ENCODE measurements at regions not wholly inside any gene's neighbourhood (a gene's known extent, or its start where the extent isn't known, plus 50 kb on each side); places are given as distances from the start of the nearest gene placed in this dataset.

- no peak for DNase-seq (ENCODE audit: low read depth, low spot score)
- Histone ChIP-seq H4K20me1 (ENCODE audit: control insufficient read depth, insufficient read depth) (no peaks in the 10 kb centered on the region), H3K36me3 (ENCODE audit: control insufficient read depth in 2 of 2, insufficient read depth in 2 of 2, low read length in 1 of 2) (no peaks in the 10 kb centered on the region), H3K27ac (ENCODE audit: control insufficient read depth, insufficient read depth) (no peak overlapping the region), H3K9me3 (replicated peaks; ENCODE audit: control insufficient read depth, insufficient read depth, low read length) (no peaks in the 10 kb centered on the region), H3K27me3 (replicated peaks in 1 of 2; ENCODE audit: control insufficient read depth in 2 of 2, insufficient read depth in 2 of 2, low read length in 1 of 2) (no peaks in the 10 kb centered on the region), H3K9ac (ENCODE audit: control insufficient read depth, insufficient read depth, low read length) (no peak overlapping the region), H2AFZ (ENCODE audit: control insufficient read depth, low read depth, low read length) (no peak overlapping the region), H3K79me2 (ENCODE audit: control insufficient read depth, insufficient read depth, low read length) (no peaks in the 10 kb centered on the region), H3K4me1 (ENCODE audit: control insufficient read depth, insufficient read depth, low read length) (no peaks in the 10 kb centered on the region), H3K4me2 (ENCODE audit: control insufficient read depth, insufficient read depth) (no peak overlapping the region), H3K4me3 (no peak overlapping the region)
- ChIA-PET SMC1A (ENCODE audit: uncharacterized antibody, unreplicated experiment) (interaction anchor here (0.7 to 1.1 kb wide), 2 partner anchors 11 to 112 kb away, joined by 3 read pairs; no protein-coding TSS in a partner anchor), POLR2A (no interaction called here), RAD21 (ENCODE audit: unreplicated experiment) (interaction anchor here (0.6 kb wide), 1 partner anchor 131 kb away, joined by 3 read pairs; no protein-coding TSS in a partner anchor), CTCF (interaction anchor here (1.0 kb wide), 1 partner anchor 12 kb away, joined by 3 read pairs; no protein-coding TSS in a partner anchor)
- no TSS peak for BruUV-seq (replicated peaks)
- 24% methylated on average over 3 of the region's 3 CpGs for WGBS (ENCODE audit: insufficient coverage, insufficient replicate concordance, low lambda C conversion rate, missing lambda C conversion rate)
- intact Hi-C loops (cut with micrococcal nuclease; ENCODE audit: unreplicated experiment) = no loop called here
- no peak for TF ChIP-seq IRF3 (IDR thresholded peaks at IDR 0.05)
- no peak for TF ChIP-seq LARP7 (IDR thresholded peaks at IDR 0.05)
- no peak for ATAC-seq
- in situ Hi-C loops (cut with MboI) = no loop called here
- FAIRE-seq = no peak
Observed at GRCh38 chr10:10365676-10366075, 652.0 kb upstream of the CELF2 start.

- TF ChIP-seq PRDM15 (CRISPR knock-in tag; IDR thresholded peaks at IDR 0.05) = no peak
- TF ChIP-seq REST (IDR thresholded peaks at IDR 0.05; ENCODE audit: low read depth, low read length) = no peak
- no peak for TF ChIP-seq TCF7 (IDR thresholded peaks at IDR 0.05; ENCODE audit: borderline replicate concordance)
- no peak for TF ChIP-seq CBX5 (IDR thresholded peaks at IDR 0.05; ENCODE audit: low read depth)
- TF ChIP-seq POLR2A (IDR thresholded peaks at IDR 0.05; ENCODE audit: low read depth, low read length) = no peak
- no peak for TF ChIP-seq POLR2AphosphoS5 (IDR thresholded peaks at IDR 0.05; ENCODE audit: low read length)
- TF ChIP-seq CHD2 (IDR thresholded peaks at IDR 0.05; ENCODE audit: borderline replicate concordance, low read depth, low read length) = no peak
- H3K27me3 ChIP-seq (replicated peaks in 1 of 2; ENCODE audit: control insufficient read depth in 2 of 2, insufficient read depth in 2 of 2, low read length in 1 of 2) = no peaks in the 10 kb centered on the region
- ChIA-PET RAD21 (ENCODE audit: unreplicated experiment) (no interaction called here), POLR2A (no interaction called here), SMC1A (ENCODE audit: uncharacterized antibody, unreplicated experiment) (no interaction called here), CTCF (interaction anchor here (0.6 kb wide), 1 partner anchor 179 kb away, joined by 3 read pairs; no protein-coding TSS in a partner anchor)
- no peaks in the 10 kb centered on the region for H3K79me2 ChIP-seq (ENCODE audit: control insufficient read depth, insufficient read depth, low read length)
- no peaks in the 10 kb centered on the region for H4K20me1 ChIP-seq (ENCODE audit: control insufficient read depth, insufficient read depth)
- no peak overlapping the region for H3K4me2 ChIP-seq (ENCODE audit: control insufficient read depth, insufficient read depth)
- no peaks in the 10 kb centered on the region for H3K4me1 ChIP-seq (ENCODE audit: control insufficient read depth, insufficient read depth, low read length)
- in situ Hi-C loops (cut with MboI) = no loop called here
- no peaks in the 10 kb centered on the region for H3K9me3 ChIP-seq (replicated peaks; ENCODE audit: control insufficient read depth, insufficient read depth, low read length)
- no peak overlapping the region for H2AFZ ChIP-seq (ENCODE audit: control insufficient read depth, low read depth, low read length)
- no peak overlapping the region for H3K27ac ChIP-seq (ENCODE audit: control insufficient read depth, insufficient read depth)
- intact Hi-C loops (cut with micrococcal nuclease; ENCODE audit: unreplicated experiment) = no loop called here
- no peak overlapping the region for H3K4me3 ChIP-seq
- DNase-seq (ENCODE audit: low read depth, low spot score) (no peak), ATAC-seq (no peak), FAIRE-seq (no peak)
- no peaks in the 10 kb centered on the region for H3K36me3 ChIP-seq (ENCODE audit: control insufficient read depth in 2 of 2, insufficient read depth in 2 of 2, low read length in 1 of 2)
- BruUV-seq (replicated peaks) = no TSS peak
- H3K9ac ChIP-seq (ENCODE audit: control insufficient read depth, insufficient read depth, low read length) = no peak overlapping the region
- 0% methylated on average over 1 of the region's 1 CpG for WGBS (ENCODE audit: insufficient coverage, insufficient replicate concordance, low lambda C conversion rate, missing lambda C conversion rate)
Observed at GRCh38 chr10:10366836-10367235, 650.8 kb upstream of the CELF2 start.
